Keratinocyte (primary cell): ENCODE measurements at regions not wholly inside any gene's neighbourhood (a gene's known extent, or its start where the extent isn't known, plus 50 kb on each side); places are given as distances from the start of the nearest gene placed in this dataset.

Source experiments
- DNase-seq: peaks from one replicate; pipeline ENCODE4 v3.0.0-alpha.2; 2011; ENCODE audit warnings: low read depth, missing footprints, low spot score
- FAIRE-seq: peaks from 2 replicates; lab custom pipeline; 2011; peaks lifted over from hg19 to GRCh38; lab: Jason Lieb, UNC
- H2AFZ ChIP-seq: 2 replicates; pipeline ENCODE4 v1.6.0; 2012; ENCODE audit warnings: low read length, control low read depth, inconsistent platforms; ENCODE audit not compliant: control insufficient read depth
- H3K27ac ChIP-seq: 2 replicates; pipeline ENCODE4 v1.5.1; 2011; ENCODE audit warnings: low read length; ENCODE audit not compliant: control insufficient read depth, insufficient read depth
- H3K27me3 ChIP-seq: 3 replicates; pipeline ENCODE4 v1.6.0; 2011; ENCODE audit warnings: low read length; ENCODE audit not compliant: control insufficient read depth, insufficient read depth; ENCODE audit errors: extremely low read depth
- H3K36me3 ChIP-seq, 2 experiments: 2 replicates in 1 of 2; 3 replicates in 1 of 2; pipeline ENCODE4 v1.5.1; 2011; ENCODE audit warnings: low read length in 2 of 2, mild to moderate bottlenecking in 1 of 2; ENCODE audit not compliant: control insufficient read depth in 2 of 2, insufficient read depth in 2 of 2; ENCODE audit errors: extremely low read depth in 1 of 2
- H3K4me1 ChIP-seq: 3 replicates; pipeline ENCODE4 v1.5.1; 2011; ENCODE audit warnings: low read length; ENCODE audit not compliant: control insufficient read depth, insufficient read depth; ENCODE audit errors: extremely low read depth
- H3K4me2 ChIP-seq: 3 replicates; pipeline ENCODE4 v1.6.0; 2011; ENCODE audit warnings: low read depth, low read length; ENCODE audit not compliant: control insufficient read depth, insufficient read depth; ENCODE audit errors: extremely low read depth
- H3K4me3 ChIP-seq, 3 experiments: fragments of 200-600 bp in 1 of 3; sonication (generic) in 1 of 3; 2 replicates in 2 of 3; 3 replicates in 1 of 3; pipeline ENCODE4 v1.5.1; 2011 to 2016; ENCODE audit warnings: low read length in 3 of 3, mild to moderate bottlenecking in 3 of 3, control low read depth in 2 of 3, inconsistent platforms in 1 of 3, low read depth in 1 of 3, mixed read lengths in 1 of 3, mixed run types in 1 of 3, moderate library complexity in 1 of 3; ENCODE audit not compliant: control insufficient read depth in 2 of 3, insufficient read depth in 2 of 3; ENCODE audit errors: extremely low read depth in 1 of 3
- H3K79me2 ChIP-seq: 2 replicates; pipeline ENCODE4 v1.6.0; 2012; ENCODE audit warnings: low read length; ENCODE audit not compliant: control insufficient read depth, insufficient read depth
- H3K9ac ChIP-seq: 3 replicates; pipeline ENCODE4 v1.6.0; 2011; ENCODE audit warnings: low read length; ENCODE audit not compliant: control insufficient read depth, insufficient read depth; ENCODE audit errors: extremely low read depth
- H3K9me1 ChIP-seq: 3 replicates; pipeline ENCODE4 v1.6.0; 2011; ENCODE audit warnings: low read length; ENCODE audit not compliant: control insufficient read depth, insufficient read depth; ENCODE audit errors: extremely low read depth
- H3K9me3 ChIP-seq: 2 replicates; pipeline ENCODE4 v1.5.1; 2012; ENCODE audit warnings: low read depth, low read length; ENCODE audit not compliant: control insufficient read depth
- H4K20me1 ChIP-seq: 3 replicates; pipeline ENCODE4 v1.6.0; 2011; ENCODE audit warnings: low read length; ENCODE audit not compliant: control insufficient read depth, insufficient read depth; ENCODE audit errors: extremely low read depth
- EZH2 ChIP-seq: IDR thresholded peaks from one replicate; pipeline ENCODE4 v1.6.1; 2012; ENCODE audit warnings: inconsistent platforms, mild to moderate bottlenecking, low read length, moderate library complexity
- dilution Hi-C: fragments of 300-500 bp; cut with MboI; formaldehyde crosslinking; loops from one replicate; pipeline ENCODE4 v1.7.0; 2020; ENCODE audit warnings: low sequenced_read_pairs; ENCODE audit not compliant: extremely low pct_ligation_motif_present
- TF ChIP-seq, protein P1 (sequence below), 3 experiments: IDR thresholded peaks in 1 of 3; conservative IDR thresholded peaks in 1 of 3; optimal IDR thresholded peaks in 1 of 3; 2 replicates in 2 of 3; 3 replicates in 1 of 3; pipeline versions ENCODE3 to v1.5.1; 2011; ENCODE audit warnings: low read length in 3 of 3, mild to moderate bottlenecking in 3 of 3, moderate library complexity in 2 of 3, control low read depth in 1 of 3, inconsistent platforms in 1 of 3; ENCODE audit not compliant: insufficient read depth in 2 of 3; ENCODE audit errors: extremely low read depth in 1 of 3

DNA sequence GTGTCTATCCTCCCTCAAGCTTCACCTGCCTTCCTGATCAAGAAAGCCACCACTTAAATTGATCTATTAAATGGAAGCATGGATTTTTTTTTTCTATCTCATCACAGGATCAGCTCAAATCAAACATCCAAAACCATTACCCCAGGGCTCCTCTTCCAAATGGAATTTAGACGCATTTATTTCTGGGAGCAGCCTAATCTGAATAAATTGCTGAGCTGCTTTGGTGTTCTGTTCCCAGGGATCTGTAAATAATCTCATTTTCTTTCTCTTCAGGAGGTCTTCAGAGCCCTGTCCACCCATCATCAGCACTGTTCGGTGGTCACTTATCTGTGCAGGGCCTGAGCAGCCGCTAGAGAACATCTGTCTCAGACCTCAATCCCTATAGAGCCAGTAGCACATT, 695.4 kb upstream of the TMEM132C start:
- H3K4me3 ChIP-seq: no peak overlapping the region
- no peaks in the 10 kb centered on the region for H3K79me2 ChIP-seq
- no peak for TF ChIP-seq EZH2
- TF ChIP-seq, protein P1, sequence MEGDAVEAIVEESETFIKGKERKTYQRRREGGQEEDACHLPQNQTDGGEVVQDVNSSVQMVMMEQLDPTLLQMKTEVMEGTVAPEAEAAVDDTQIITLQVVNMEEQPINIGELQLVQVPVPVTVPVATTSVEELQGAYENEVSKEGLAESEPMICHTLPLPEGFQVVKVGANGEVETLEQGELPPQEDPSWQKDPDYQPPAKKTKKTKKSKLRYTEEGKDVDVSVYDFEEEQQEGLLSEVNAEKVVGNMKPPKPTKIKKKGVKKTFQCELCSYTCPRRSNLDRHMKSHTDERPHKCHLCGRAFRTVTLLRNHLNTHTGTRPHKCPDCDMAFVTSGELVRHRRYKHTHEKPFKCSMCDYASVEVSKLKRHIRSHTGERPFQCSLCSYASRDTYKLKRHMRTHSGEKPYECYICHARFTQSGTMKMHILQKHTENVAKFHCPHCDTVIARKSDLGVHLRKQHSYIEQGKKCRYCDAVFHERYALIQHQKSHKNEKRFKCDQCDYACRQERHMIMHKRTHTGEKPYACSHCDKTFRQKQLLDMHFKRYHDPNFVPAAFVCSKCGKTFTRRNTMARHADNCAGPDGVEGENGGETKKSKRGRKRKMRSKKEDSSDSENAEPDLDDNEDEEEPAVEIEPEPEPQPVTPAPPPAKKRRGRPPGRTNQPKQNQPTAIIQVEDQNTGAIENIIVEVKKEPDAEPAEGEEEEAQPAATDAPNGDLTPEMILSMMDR (optimal IDR thresholded peaks at IDR 0.05 in 1 of 3, IDR thresholded peaks at IDR 0.05 in 1 of 3, conservative IDR thresholded peaks at IDR 0.05 in 1 of 3; ENCODE audit: extremely low read depth in 1 of 3, insufficient read depth in 2 of 3, low read length in 3 of 3): no peak
- H3K27ac ChIP-seq: no peak overlapping the region
- DNase-seq: no peak
- dilution Hi-C loops: no loop called here
- H3K36me3 ChIP-seq: no peaks in the 10 kb centered on the region
- H3K27me3 ChIP-seq: no peaks in the 10 kb centered on the region
- H3K4me2 ChIP-seq: no peak overlapping the region
- H3K9ac ChIP-seq: no peak overlapping the region
- no peaks in the 10 kb centered on the region for H4K20me1 ChIP-seq
- no peak overlapping the region for H2AFZ ChIP-seq
- H3K9me3 ChIP-seq: no peaks in the 10 kb centered on the region
- FAIRE-seq: no peak
- H3K9me1 ChIP-seq: no peaks in the 10 kb centered on the region
- H3K4me1 ChIP-seq: no peaks in the 10 kb centered on the region

DNA sequence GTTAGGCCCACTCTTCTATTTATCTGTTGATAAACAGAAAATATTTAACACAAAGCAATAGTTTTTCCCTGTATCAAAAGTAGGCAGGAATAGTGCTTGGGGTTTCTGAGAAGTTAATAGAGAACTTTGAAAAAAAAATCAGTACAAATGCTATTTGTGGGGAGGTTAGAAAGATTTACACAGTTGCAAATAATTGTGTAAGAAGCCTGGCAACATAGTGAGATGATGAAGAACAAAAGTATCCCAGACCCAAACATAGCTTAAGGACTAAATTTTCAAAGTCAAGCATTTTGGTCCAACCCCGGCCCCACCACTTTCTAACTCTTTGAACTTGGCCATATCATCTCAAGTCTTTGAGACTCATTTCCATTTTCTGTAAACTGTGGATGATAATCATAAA, 687.5 kb upstream of the TMEM132C start:
- no peak for DNase-seq
- no peaks in the 10 kb centered on the region for H3K9me1 ChIP-seq
- no peaks in the 10 kb centered on the region for H3K27me3 ChIP-seq
- H3K4me1 ChIP-seq: no peaks in the 10 kb centered on the region
- H3K4me3 ChIP-seq: no peak overlapping the region
- no peak overlapping the region for H3K4me2 ChIP-seq
- no peak for FAIRE-seq
- no peak overlapping the region for H2AFZ ChIP-seq
- dilution Hi-C loops: no loop called here
- no peak overlapping the region for H3K27ac ChIP-seq
- no peaks in the 10 kb centered on the region for H3K36me3 ChIP-seq
- H3K9me3 ChIP-seq: no peaks in the 10 kb centered on the region
- no peaks in the 10 kb centered on the region for H4K20me1 ChIP-seq
- TF ChIP-seq, protein P1 (optimal IDR thresholded peaks at IDR 0.05 in 1 of 3, IDR thresholded peaks at IDR 0.05 in 1 of 3, conservative IDR thresholded peaks at IDR 0.05 in 1 of 3; ENCODE audit: extremely low read depth in 1 of 3, insufficient read depth in 2 of 3, low read length in 3 of 3): no peak
- no peak for TF ChIP-seq EZH2
- no peak overlapping the region for H3K9ac ChIP-seq
- no peaks in the 10 kb centered on the region for H3K79me2 ChIP-seq
